ENCODE measurements at regions not wholly inside any gene's neighbourhood (a gene's known extent, or its start where the extent isn't known, plus 50 kb on each side); places are given as distances from the start of the nearest gene placed in this dataset.

DNA sequence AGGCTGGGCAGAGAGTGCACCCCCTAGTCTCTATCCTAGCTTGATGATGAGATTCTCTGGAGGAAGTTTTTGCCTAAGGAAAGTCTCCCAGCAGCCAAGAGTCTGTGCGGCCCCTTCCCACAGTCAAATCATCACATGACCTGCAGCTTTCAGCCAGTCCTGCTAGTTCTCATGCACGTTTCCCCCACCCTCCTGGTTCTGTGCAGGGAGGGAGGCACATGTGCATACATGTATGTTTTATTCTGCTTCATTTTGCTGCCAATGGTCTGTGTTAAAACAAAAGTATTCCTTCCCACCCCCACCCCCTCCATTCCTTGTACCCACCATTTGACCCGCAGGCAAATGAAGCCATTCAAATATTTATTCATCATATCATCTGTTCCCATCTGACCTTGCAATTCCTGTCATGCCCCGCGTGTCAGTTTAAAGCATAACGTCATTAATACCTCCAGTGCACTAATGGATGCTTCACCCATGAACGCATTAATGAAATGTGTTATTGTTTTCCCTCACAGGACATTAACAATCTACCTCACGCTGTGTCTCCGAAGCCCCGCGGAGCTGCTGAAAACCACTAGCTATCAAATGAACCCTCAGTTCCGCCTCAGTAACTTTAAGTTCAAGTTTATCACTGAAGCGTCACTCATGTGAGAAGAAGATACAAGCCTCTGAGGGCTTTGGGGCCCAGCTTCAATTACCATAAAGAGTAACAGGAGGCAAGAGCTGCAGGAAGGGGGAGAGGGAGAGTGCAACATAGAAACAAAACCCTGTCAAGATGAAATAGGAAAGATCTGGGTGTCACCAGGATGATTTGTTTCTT, 139.6 kb downstream of the RASEF start (continued):
- TF ChIP-seq, protein P1, sequence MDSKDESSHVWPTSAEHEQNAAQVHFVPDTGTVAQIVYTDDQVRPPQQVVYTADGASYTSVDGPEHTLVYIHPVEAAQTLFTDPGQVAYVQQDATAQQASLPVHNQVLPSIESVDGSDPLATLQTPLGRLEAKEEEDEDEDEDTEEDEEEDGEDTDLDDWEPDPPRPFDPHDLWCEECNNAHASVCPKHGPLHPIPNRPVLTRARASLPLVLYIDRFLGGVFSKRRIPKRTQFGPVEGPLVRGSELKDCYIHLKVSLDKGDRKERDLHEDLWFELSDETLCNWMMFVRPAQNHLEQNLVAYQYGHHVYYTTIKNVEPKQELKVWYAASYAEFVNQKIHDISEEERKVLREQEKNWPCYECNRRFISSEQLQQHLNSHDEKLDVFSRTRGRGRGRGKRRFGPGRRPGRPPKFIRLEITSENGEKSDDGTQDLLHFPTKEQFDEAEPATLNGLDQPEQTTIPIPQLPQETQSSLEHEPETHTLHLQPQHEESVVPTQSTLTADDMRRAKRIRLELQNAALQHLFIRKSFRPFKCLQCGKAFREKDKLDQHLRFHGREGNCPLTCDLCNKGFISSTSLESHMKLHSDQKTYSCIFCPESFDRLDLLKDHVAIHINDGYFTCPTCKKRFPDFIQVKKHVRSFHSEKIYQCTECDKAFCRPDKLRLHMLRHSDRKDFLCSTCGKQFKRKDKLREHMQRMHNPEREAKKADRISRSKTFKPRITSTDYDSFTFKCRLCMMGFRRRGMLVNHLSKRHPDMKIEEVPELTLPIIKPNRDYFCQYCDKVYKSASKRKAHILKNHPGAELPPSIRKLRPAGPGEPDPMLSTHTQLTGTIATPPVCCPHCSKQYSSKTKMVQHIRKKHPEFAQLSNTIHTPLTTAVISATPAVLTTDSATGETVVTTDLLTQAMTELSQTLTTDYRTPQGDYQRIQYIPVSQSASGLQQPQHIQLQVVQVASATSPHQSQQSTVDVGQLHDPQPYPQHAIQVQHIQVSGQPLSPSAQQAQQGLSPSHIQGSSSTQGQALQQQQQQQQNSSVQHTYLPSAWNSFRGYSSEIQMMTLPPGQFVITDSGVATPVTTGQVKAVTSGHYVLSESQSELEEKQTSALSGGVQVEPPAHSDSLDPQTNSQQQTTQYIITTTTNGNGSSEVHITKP (tag by site-specific recombination; IDR thresholded peaks at IDR 0.05): 0 out of 2 replicates have a peak, but pooled peaks have one; percentile 29
- no peak for TF ChIP-seq ZNF37A (tag by site-specific recombination; IDR thresholded peaks at IDR 0.05)
- TF ChIP-seq ZNF10 (tag by site-specific recombination; IDR thresholded peaks at IDR 0.05): peak; percentile 47; the same call in 1 of the 2 replicates
- TF ChIP-seq ZFP69B (tag by site-specific recombination; IDR thresholded peaks at IDR 0.05): peak; percentile 80
- TF ChIP-seq GFI1B (tag by site-specific recombination; IDR thresholded peaks at IDR 0.05): peak; percentile 80
- 0 out of 2 replicates have a peak, but pooled peaks have one; percentile 20 for TF ChIP-seq KLF1 (tag by site-specific recombination; IDR thresholded peaks at IDR 0.05)
- peak; percentile 88 for TF ChIP-seq ZNF561 (tag by site-specific recombination; IDR thresholded peaks at IDR 0.05; ENCODE audit: borderline replicate concordance)
- peak; percentile 97 for TF ChIP-seq ZEB2 (tag by site-specific recombination; IDR thresholded peaks at IDR 0.05)
- peak; percentile 90 for TF ChIP-seq WT1 (tag by site-specific recombination; IDR thresholded peaks at IDR 0.05)
- 0 out of 2 replicates have a peak, but pooled peaks have one; percentile 17 for TF ChIP-seq REST (tag by site-specific recombination; IDR thresholded peaks at IDR 0.05)
- no peak for TF ChIP-seq SCRT1 (tag by site-specific recombination; IDR thresholded peaks at IDR 0.05; ENCODE audit: borderline replicate concordance)
- TF ChIP-seq, protein P2, sequence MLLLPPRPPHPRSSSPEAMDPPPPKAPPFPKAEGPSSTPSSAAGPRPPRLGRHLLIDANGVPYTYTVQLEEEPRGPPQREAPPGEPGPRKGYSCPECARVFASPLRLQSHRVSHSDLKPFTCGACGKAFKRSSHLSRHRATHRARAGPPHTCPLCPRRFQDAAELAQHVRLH (tag by site-specific recombination; IDR thresholded peaks at IDR 0.05): 0 out of 2 replicates have a peak, but pooled peaks have one; percentile 74
- peak; percentile 93 for TF ChIP-seq IKZF3 (tag by site-specific recombination; IDR thresholded peaks at IDR 0.05)
- TF ChIP-seq ZNF560 (tag by site-specific recombination; IDR thresholded peaks at IDR 0.05; ENCODE audit: borderline replicate concordance): no peak
- TF ChIP-seq, protein P3, sequence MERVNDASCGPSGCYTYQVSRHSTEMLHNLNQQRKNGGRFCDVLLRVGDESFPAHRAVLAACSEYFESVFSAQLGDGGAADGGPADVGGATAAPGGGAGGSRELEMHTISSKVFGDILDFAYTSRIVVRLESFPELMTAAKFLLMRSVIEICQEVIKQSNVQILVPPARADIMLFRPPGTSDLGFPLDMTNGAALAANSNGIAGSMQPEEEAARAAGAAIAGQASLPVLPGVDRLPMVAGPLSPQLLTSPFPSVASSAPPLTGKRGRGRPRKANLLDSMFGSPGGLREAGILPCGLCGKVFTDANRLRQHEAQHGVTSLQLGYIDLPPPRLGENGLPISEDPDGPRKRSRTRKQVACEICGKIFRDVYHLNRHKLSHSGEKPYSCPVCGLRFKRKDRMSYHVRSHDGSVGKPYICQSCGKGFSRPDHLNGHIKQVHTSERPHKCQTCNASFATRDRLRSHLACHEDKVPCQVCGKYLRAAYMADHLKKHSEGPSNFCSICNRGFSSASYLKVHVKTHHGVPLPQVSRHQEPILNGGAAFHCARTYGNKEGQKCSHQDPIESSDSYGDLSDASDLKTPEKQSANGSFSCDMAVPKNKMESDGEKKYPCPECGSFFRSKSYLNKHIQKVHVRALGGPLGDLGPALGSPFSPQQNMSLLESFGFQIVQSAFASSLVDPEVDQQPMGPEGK (tag by site-specific recombination; IDR thresholded peaks at IDR 0.05): peak; percentile 78
- no peak for TF ChIP-seq ZNF121 (tag by site-specific recombination; IDR thresholded peaks at IDR 0.05)
- TF ChIP-seq ZSCAN23 (tag by site-specific recombination; IDR thresholded peaks at IDR 0.05): peak; percentile 94; the same call in 1 of the 2 replicates
- TF ChIP-seq ZNF2 (tag by site-specific recombination; IDR thresholded peaks at IDR 0.05): peak; percentile 44; the same call in 1 of the 2 replicates
- TF ChIP-seq ZNF510 (tag by site-specific recombination; IDR thresholded peaks at IDR 0.05; ENCODE audit: insufficient replicate concordance): no peak
- TF ChIP-seq, protein P4, sequence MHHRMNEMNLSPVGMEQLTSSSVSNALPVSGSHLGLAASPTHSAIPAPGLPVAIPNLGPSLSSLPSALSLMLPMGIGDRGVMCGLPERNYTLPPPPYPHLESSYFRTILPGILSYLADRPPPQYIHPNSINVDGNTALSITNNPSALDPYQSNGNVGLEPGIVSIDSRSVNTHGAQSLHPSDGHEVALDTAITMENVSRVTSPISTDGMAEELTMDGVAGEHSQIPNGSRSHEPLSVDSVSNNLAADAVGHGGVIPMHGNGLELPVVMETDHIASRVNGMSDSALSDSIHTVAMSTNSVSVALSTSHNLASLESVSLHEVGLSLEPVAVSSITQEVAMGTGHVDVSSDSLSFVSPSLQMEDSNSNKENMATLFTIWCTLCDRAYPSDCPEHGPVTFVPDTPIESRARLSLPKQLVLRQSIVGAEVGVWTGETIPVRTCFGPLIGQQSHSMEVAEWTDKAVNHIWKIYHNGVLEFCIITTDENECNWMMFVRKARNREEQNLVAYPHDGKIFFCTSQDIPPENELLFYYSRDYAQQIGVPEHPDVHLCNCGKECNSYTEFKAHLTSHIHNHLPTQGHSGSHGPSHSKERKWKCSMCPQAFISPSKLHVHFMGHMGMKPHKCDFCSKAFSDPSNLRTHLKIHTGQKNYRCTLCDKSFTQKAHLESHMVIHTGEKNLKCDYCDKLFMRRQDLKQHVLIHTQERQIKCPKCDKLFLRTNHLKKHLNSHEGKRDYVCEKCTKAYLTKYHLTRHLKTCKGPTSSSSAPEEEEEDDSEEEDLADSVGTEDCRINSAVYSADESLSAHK (tag by site-specific recombination; IDR thresholded peaks at IDR 0.05): peak; percentile 91
- peak; percentile 82 for TF ChIP-seq ZNF558 (tag by site-specific recombination; IDR thresholded peaks at IDR 0.05)
- TF ChIP-seq ELK4 (IDR thresholded peaks at IDR 0.05; ENCODE audit: borderline replicate concordance, low read depth, low read length): no peak
- TF ChIP-seq ZNF175 (tag by site-specific recombination; IDR thresholded peaks at IDR 0.05): no peak
- peak; percentile 39; the same call in 1 of the 2 replicates for TF ChIP-seq ZNF146 (tag by site-specific recombination; IDR thresholded peaks at IDR 0.05)
- TF ChIP-seq KLF9 (tag by site-specific recombination; IDR thresholded peaks at IDR 0.05; ENCODE audit: low read depth): peak; percentile 35; the same call in 1 of the 2 replicates
- no peak for TF ChIP-seq ZNF302 (tag by site-specific recombination; IDR thresholded peaks at IDR 0.05; ENCODE audit: low read depth)
